ENCODE measurements at regions not wholly inside any gene's neighbourhood (a gene's known extent, or its start where the extent isn't known, plus 50 kb on each side); places are given as distances from the start of the nearest gene placed in this dataset.

DNA sequence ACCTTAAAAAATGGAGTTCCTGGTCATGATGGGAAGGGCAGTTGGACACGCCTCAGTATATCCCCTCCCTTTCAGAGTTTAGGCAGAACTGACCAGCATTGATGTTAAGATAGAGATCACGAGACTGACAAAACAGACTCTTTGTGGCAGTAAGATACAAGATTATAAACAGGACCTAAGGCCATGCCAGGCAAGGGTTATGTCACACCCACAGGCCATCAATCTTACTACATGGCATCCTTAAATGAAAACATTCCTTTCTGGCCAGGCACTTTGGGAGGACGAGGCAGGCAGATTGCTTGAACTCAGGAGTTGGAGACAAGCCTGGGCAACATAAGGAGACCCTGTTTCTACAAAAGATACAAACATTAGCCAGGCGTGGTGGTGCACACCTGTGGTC lies 129.3 kb upstream of the MLN start (continued):
- TF ChIP-seq, protein P1, sequence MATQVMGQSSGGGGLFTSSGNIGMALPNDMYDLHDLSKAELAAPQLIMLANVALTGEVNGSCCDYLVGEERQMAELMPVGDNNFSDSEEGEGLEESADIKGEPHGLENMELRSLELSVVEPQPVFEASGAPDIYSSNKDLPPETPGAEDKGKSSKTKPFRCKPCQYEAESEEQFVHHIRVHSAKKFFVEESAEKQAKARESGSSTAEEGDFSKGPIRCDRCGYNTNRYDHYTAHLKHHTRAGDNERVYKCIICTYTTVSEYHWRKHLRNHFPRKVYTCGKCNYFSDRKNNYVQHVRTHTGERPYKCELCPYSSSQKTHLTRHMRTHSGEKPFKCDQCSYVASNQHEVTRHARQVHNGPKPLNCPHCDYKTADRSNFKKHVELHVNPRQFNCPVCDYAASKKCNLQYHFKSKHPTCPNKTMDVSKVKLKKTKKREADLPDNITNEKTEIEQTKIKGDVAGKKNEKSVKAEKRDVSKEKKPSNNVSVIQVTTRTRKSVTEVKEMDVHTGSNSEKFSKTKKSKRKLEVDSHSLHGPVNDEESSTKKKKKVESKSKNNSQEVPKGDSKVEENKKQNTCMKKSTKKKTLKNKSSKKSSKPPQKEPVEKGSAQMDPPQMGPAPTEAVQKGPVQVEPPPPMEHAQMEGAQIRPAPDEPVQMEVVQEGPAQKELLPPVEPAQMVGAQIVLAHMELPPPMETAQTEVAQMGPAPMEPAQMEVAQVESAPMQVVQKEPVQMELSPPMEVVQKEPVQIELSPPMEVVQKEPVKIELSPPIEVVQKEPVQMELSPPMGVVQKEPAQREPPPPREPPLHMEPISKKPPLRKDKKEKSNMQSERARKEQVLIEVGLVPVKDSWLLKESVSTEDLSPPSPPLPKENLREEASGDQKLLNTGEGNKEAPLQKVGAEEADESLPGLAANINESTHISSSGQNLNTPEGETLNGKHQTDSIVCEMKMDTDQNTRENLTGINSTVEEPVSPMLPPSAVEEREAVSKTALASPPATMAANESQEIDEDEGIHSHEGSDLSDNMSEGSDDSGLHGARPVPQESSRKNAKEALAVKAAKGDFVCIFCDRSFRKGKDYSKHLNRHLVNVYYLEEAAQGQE (IDR thresholded peaks at IDR 0.05) = no peak
- no peak for TF ChIP-seq ZFP36 (IDR thresholded peaks at IDR 0.05; ENCODE audit: borderline replicate concordance, partially characterized antibody)
- TF ChIP-seq FOSB (CRISPR knock-in tag; IDR thresholded peaks at IDR 0.05) = no peak
- TF ChIP-seq, protein P2, sequence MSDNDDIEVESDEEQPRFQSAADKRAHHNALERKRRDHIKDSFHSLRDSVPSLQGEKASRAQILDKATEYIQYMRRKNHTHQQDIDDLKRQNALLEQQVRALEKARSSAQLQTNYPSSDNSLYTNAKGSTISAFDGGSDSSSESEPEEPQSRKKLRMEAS (IDR thresholded peaks at IDR 0.05) = no peak
- no peak for TF ChIP-seq BHLHE40 (IDR thresholded peaks at IDR 0.05; ENCODE audit: low read depth, low read length)

DNA sequence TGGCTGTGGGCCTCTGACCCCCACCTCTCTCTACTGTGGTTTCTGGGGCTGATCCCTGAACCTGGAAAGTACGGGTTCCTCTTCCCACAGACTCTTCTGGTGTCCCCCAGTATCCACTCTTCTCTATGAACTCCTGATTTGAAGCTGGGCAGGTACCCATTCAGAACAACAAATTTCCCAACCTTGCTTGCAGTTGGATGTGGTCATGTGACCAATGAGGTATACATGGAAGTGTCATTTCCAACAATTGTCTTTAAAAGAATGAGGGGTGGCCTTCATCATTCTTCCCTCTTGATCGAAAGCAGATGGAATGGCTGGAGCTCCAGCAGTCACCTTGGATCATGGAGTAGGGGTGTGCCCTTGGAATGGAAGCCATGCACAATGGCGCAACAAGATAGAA lies 128.0 kb upstream of the MLN start:
- no peak for DNase-seq (ENCODE audit: low read depth in 1 of 2, low spot score in 1 of 2)
- H3K4me3 ChIP-seq = no peak overlapping the region

DNA sequence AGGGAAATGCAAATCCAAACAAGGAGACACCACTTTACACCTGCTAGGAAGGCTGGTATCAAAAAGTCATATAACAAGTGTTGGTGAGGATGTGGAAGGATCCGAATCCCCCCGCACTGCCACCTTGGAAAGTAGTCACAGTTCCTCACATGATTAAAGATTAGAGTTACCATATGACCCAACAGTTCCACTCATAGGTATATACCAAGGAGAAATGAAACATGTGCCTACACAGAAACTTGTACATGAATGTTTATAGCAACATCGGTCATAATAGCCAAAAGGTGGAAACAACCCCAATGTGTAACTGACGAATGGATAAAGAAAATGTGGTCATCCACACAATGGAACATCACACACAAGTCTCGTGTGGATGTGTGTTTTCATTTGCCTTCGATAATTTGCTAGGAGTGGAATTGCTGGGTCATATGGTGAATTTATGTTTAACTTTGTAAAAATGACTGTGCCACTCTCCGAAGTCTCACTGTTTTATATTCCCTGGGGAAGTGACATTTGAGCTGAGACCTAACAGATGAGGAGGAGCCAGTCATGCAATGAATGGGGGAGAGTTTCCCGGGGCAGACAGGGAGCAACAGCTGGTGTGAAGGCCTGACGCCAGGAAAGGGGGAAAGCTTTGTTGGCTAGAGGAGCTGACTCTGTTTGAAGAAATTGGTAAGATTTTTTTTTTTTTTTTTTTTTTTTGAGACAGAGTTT lies 125.9 kb upstream of the MLN start:
- no peak for TF ChIP-seq ZC3H11A (IDR thresholded peaks at IDR 0.05)
- no peak for TF ChIP-seq JUNB (IDR thresholded peaks at IDR 0.05)
- no peak for TF ChIP-seq HEYL (CRISPR knock-in tag; IDR thresholded peaks at IDR 0.05)
- no peak for TF ChIP-seq MAFK (IDR thresholded peaks at IDR 0.05; ENCODE audit: partially characterized antibody)
- TF ChIP-seq FOXS1 (CRISPR knock-in tag; IDR thresholded peaks at IDR 0.05) = no peak
- TF ChIP-seq JUN (IDR thresholded peaks at IDR 0.05) = no peak
- no peak for TF ChIP-seq ESRRA (IDR thresholded peaks at IDR 0.05; ENCODE audit: borderline replicate concordance, low read length)
- TF ChIP-seq, protein P3, sequence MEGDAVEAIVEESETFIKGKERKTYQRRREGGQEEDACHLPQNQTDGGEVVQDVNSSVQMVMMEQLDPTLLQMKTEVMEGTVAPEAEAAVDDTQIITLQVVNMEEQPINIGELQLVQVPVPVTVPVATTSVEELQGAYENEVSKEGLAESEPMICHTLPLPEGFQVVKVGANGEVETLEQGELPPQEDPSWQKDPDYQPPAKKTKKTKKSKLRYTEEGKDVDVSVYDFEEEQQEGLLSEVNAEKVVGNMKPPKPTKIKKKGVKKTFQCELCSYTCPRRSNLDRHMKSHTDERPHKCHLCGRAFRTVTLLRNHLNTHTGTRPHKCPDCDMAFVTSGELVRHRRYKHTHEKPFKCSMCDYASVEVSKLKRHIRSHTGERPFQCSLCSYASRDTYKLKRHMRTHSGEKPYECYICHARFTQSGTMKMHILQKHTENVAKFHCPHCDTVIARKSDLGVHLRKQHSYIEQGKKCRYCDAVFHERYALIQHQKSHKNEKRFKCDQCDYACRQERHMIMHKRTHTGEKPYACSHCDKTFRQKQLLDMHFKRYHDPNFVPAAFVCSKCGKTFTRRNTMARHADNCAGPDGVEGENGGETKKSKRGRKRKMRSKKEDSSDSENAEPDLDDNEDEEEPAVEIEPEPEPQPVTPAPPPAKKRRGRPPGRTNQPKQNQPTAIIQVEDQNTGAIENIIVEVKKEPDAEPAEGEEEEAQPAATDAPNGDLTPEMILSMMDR (IDR thresholded peaks at IDR 0.05) = no peak
- TF ChIP-seq, protein P2 (IDR thresholded peaks at IDR 0.05) = no peak
- TF ChIP-seq TFCP2L1 (CRISPR knock-in tag; IDR thresholded peaks at IDR 0.05) = no peak
- no peak for TF ChIP-seq POLR2AphosphoS2 (conservative IDR thresholded peaks at IDR 0.05; ENCODE audit: low read length)
- no peak for TF ChIP-seq POLR2A (IDR thresholded peaks at IDR 0.05; ENCODE audit: low read length)
- no peak for TF ChIP-seq RARB (CRISPR knock-in tag; IDR thresholded peaks at IDR 0.05)
- TF ChIP-seq EP300 (IDR thresholded peaks at IDR 0.05) = no peak
- TF ChIP-seq, protein P4, sequence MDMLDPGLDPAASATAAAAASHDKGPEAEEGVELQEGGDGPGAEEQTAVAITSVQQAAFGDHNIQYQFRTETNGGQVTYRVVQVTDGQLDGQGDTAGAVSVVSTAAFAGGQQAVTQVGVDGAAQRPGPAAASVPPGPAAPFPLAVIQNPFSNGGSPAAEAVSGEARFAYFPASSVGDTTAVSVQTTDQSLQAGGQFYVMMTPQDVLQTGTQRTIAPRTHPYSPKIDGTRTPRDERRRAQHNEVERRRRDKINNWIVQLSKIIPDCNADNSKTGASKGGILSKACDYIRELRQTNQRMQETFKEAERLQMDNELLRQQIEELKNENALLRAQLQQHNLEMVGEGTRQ (IDR thresholded peaks at IDR 0.05) = no peak
- TF ChIP-seq ZSCAN20 (CRISPR knock-in tag; IDR thresholded peaks at IDR 0.05) = no peak
- Histone ChIP-seq H3K4me3 (no peak overlapping the region), H3K27ac (no peak overlapping the region), H3K9me3 (no peaks in the 10 kb centered on the region), H3K4me1 (no peaks in the 10 kb centered on the region), H3K4me2 (no peak overlapping the region)
- ChIA-PET CTCF (interaction anchor here (1.0 kb wide), 2 partner anchors 63 to 234 kb away, joined by 3 read pairs; no protein-coding TSS in a partner anchor), POLR2A (no interaction called here)
- no peak for FAIRE-seq
- ATAC-seq = no peak
- 62% methylated on average over 9 of the region's 9 CpGs for WGBS (ENCODE audit: missing lambda C conversion rate)
- DNase-seq (ENCODE audit: low read depth in 1 of 2, low spot score in 1 of 2) = no peak

More for the DNA sequence above, 128.0 kb upstream of the MLN start:
- 56% methylated on average over 3 of the region's 3 CpGs for WGBS (ENCODE audit: missing lambda C conversion rate)
- FAIRE-seq (no peak), ATAC-seq (no peak)
- Histone ChIP-seq H3K27ac (no peak overlapping the region), H3K9me3 (no peaks in the 10 kb centered on the region), H3K4me2 (no peak overlapping the region), H3K4me1 (no peaks in the 10 kb centered on the region)
- CTCF ChIA-PET = no interaction called here
- TF ChIP-seq MAFK (IDR thresholded peaks at IDR 0.05; ENCODE audit: partially characterized antibody) (no peak), RARB (CRISPR knock-in tag; IDR thresholded peaks at IDR 0.05) (no peak), NR3C1 (IDR thresholded peaks at IDR 0.05) (no peak), JUN (IDR thresholded peaks at IDR 0.05) (no peak), FOSB (CRISPR knock-in tag; IDR thresholded peaks at IDR 0.05) (no peak), JUNB (IDR thresholded peaks at IDR 0.05) (no peak), MAZ (IDR thresholded peaks at IDR 0.05; ENCODE audit: borderline replicate concordance, low read depth, low read length) (no peak), ZFP36 (IDR thresholded peaks at IDR 0.05; ENCODE audit: borderline replicate concordance, partially characterized antibody) (no peak), MYC (IDR thresholded peaks at IDR 0.05; ENCODE audit: borderline replicate concordance, low read length) (no peak), KDM5A (IDR thresholded peaks at IDR 0.05) (no peak), BHLHE40 (IDR thresholded peaks at IDR 0.05; ENCODE audit: low read depth, low read length) (no peak), ZNF302 (CRISPR knock-in tag; IDR thresholded peaks at IDR 0.05) (no peak), HOXA7 (CRISPR knock-in tag; IDR thresholded peaks at IDR 0.05) (no peak)
- TF ChIP-seq, protein P5, sequence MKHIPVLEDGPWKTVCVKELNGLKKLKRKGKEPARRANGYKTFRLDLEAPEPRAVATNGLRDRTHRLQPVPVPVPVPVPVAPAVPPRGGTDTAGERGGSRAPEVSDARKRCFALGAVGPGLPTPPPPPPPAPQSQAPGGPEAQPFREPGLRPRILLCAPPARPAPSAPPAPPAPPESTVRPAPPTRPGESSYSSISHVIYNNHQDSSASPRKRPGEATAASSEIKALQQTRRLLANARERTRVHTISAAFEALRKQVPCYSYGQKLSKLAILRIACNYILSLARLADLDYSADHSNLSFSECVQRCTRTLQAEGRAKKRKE (CRISPR knock-in tag; IDR thresholded peaks at IDR 0.05; ENCODE audit: low read depth) = no peak
- POLR2A ChIA-PET = no interaction called here

All from A549 (cell line).